Stimulated activated CD4-positive, alpha-beta T cell treated with anti-CD3 and anti-CD28 coated beads, Interleukin-15, amount 100 ng/mL, for 24 hours (primary cell): ENCODE measurements at regions not wholly inside any gene's neighbourhood (a gene's known extent, or its start where the extent isn't known, plus 50 kb on each side); places are given as distances from the start of the nearest gene placed in this dataset.

Experiments used
- DNase-seq: peaks from one replicate; pipeline ENCODE4 v3.0.0-alpha.2; 2020

DNA sequence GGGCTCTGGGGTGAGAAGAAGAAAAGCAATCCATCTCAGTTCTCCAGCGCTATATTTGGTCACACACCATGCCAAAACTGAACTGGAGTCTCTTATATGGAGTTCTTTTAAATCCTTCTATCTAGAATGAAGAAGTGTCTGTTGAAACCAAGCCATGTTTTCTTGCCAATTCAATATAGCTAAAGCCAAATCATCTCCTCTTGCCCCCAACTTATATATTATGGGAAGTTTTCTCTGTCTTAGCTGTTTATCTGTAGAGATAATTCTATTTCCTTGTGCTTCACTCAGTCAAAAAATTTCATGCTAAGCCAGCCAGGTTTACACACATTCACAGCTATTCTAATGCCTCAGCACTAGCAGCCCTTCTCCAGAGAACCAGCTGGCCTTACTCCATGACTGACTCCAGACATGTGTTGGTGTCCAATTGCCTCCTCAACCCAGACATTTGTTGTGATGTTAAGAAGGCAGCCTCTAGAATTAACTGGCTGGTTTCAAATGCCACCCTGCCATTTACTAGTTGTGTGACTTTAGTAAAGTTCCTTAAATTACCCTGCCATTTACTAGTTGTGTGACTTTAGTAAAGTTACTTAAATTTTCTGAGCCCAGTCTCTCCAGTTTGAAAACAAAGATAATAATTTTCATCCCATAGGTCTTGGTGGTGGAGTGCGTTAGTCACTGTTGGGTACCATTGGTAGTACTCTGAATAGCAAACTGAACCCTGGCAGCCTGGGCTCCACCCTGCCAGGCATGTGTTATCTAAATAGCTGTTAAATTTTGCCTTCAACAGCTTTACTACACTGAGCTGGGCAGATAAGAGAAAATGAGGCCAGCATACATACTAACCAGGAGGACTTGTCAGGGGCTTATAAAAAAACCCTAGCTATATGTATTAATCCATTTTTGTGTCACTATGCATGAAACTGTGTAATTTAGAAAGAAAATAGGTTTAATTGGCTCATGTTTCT lies 525.1 kb downstream of the LMO7 start:
- no peak for DNase-seq

DNA sequence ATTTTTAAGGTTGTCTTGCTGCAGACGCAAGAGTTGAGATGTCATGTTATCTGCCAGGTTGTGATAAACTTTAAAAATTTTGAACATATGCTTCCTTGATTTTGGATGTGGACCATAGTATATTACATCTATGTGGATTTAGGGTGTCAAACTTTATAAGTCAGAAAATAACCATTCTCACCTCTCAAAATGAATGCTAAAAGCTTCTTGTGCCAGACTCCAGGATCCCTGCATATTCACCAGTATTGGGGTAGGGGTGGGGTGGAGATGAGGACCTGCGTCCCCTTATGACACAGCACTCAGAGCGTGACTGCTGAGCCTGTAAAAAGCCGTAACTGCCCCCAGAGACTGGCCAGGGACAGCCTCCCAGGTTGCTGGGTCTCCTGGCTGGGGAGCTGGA lies 524.4 kb downstream of the LMO7 start:
- DNase-seq = no peak

DNA sequence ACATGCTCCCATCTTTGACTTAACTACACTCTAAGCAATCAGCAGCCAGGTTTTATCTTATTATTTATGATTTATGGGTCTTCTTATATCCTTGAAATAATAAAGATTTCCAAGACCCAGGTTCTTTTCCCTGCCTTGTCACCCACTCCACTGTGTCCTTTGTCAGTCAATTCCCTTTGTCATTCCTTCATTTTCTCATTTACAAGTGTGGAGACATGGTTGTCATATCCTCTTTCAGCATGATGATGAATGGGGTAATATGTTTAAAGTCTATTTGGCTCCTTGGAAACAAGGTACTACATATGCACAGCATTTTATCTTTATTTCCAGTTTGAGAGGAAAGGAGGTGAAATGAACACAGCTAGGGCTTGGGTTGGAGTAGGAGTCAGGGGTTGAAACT lies 521.8 kb downstream of the LMO7 start:
- no peak for DNase-seq

DNA sequence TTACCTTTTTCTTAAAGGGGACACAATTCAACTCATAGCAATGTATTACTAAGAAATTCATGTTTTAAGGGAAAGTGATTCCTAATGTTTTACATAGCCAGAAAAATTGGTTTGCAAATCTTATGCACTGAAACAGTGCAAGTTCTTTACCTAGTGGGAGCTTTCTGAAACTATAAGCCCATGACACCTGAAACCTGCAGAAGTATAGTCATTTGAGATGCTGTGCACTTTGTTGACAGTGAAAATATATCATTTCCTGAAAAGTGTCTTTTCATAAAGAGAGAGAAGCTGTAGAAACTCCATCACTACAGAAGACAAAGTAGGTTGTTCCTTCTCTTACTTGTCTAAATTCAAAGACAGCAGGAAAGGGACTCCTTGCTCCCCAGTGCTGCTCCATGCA lies 517.1 kb downstream of the LMO7 start:
- DNase-seq = no peak

DNA sequence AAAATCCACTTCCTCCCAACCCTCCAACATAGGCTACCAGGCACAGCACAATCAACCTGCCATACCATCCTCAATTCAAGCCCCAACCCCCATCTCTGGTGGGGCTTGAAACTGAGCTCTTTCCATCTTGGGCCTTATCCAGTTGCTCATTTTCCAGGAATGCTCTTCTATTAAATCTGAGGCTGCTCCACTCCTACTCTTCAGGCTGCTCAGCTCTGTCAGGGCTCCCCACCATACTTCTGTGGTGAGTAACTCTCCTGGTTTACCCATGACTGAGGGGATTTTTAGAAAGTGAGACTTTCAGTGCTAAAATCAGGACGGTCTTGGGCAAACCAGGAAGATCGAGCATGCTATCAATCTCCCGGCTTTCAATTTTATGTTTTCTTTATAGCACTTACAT lies 512.8 kb downstream of the LMO7 start:
- no peak for DNase-seq

DNA sequence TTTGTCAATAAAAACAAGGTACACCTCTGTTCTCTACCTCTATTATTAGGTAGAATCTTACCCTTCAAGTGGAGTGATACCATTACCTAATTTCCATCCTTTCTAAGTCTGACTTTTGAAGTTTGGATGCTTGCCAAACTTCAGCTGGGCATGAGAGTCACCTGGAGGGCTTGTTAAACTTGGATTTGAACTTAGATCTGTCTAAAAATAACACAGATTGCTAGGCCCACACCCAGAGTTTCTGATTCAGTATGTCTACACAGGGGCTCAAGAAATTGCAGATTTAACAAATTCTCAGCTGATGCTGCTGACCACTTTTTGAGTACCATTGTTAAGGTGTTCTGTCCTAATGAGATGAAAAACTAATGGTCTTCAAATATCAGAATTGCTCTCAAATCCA lies 512.2 kb downstream of the LMO7 start:
- DNase-seq = no peak

DNA sequence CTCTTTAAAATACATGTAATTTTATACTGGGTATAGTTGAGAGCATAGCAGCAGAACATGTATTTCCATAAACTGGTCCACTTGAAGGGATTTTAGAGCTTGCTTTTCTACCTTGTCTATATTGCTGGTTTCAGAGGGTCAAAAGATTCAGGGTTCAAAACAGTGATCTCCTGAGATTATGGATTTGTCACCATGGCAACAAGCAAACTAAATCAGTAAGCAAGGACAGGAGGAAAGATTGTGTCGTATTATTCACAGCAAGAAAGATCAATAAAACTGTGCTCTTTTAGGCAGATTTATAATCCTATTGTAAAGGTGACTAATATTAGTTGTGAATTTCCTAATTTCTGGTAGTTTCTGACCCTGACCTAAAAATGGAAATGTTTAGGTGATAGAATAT lies 496.4 kb downstream of the LMO7 start:
- no peak for DNase-seq

DNA sequence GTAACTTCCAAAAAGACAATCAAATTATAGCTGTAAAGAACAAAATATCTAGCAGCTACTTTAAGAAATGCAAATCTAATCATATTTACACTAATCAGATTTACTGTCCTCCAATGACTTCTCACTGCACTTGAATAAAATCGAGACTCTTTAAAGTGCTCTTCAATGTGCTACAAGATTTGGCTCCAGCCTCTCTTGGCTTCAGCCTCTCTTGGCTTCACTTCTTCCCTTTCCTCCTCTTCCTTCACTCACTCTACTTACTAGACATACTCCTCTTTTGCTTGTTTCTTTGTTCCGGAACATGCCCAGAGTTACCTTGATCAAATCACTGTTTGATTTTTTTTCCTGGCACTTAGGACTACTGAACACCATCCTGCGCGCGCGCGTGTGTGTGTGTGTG lies 495.4 kb downstream of the LMO7 start:
- DNase-seq = no peak

DNA sequence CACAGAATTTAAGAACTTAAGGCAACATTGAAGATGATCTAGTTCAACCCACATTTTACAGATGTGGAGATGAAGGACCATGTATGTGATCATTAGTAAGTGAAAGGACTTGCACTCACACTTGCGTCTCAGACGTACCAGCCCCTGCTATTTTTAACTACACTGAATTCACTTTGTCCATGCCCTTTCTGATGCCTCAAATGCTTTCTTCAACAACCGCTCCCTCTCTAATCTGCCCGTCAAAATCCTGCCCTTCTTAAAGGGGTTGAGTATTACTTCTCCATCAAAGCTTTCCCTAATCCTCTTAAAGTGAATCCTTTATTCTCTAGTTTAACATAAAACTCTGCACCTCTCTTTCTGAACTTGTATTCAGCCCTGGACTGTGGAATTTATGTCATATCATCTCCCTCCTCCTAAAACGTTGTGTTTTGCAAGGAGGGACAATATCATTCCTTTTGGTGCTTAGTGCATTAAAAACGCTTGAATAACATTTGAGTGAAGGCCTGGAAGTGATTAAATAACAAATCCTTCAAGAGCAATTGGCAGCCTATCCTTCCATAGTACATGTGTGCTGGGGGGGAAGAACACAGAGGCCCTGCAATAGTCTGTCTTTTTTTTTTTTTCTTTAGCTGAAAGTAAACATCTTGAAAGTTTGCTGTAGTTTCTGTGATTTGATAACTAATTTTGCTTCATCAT lies 493.3 kb downstream of the LMO7 start:
- no peak for DNase-seq

DNA sequence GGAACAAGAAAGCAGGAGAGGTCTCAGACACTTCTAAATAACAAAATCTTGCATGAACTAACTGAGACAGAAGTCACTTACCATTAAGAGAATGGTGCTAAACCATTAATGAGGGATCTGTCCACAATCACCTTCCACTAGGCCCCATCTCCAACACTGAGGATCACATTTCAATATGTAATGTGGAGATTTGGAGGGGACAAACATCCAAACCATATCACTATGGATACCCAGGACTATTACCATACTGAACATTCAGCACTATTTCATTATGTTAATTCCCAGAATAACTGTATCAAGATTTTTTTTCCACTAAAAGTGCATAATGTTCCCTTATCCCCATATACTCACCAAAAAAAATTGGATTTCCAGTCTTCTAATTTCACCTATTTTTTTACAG lies 491.8 kb downstream of the LMO7 start:
- DNase-seq = no peak

DNA sequence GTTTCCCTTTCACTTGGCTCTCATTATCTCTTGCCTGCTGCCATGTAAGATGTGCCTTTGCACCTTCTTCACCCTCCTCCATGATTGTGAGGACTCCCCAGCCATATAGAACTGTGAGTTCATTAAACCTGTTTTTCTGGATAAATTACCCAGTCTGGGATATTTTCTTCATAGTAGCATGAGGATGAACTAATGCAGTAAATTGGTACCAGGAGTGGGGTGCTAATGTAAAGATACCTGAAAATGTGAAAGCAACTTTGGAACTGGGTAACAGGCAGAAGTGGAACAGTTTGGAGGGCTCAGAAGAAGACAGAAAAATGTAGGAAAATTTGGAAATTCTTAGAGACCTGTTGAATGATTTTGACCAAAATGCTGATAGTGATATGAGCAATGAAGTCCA lies 487.4 kb downstream of the LMO7 start:
- no peak for DNase-seq

DNA sequence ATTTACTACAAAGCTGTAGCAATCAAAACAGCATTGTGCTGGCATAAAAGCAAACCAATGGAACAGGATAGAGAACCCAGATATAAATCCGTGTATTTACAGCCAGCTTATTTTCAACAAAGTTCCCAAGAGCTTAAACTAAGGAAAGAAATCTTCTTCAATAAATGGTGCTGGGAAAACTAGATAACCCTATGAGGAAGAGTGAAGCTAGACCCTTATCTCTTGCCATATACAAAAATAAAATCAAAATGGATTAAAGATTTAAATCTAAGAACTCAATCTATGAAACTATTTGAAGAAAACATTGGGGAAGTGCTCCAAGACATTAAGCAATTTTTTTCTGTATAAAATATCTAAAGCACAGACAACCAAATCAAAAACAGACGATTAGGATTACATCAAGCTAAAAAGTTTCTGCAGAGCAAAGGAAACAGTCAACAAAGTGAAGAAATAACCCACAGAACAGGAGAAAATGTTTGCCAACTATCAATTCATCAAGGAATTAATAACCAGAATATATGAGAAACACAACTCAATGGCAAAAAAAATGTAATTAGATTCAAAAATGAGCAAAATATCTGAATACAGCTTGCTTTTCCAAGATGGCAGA lies 480.7 kb downstream of the LMO7 start:
- no peak for DNase-seq

DNA sequence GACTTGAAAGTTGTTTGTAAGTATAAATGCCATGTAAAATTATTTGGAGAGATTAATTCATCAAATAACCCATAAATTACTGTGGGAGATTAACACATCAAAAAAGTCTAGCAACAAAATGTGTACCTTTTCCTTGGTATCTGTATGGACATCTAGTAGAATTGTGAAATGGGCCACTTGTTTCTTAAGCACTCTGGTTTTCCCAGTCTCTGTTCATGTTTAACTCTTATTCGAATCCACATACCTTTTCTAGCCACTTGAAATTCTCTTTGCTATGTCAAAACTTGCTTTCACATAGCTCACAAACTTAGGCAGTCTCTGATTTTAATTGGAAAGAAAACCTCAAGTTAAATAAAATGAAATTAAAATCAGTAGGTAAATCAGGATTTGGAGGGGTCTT lies 470.6 kb downstream of the LMO7 start:
- DNase-seq = no peak

DNA sequence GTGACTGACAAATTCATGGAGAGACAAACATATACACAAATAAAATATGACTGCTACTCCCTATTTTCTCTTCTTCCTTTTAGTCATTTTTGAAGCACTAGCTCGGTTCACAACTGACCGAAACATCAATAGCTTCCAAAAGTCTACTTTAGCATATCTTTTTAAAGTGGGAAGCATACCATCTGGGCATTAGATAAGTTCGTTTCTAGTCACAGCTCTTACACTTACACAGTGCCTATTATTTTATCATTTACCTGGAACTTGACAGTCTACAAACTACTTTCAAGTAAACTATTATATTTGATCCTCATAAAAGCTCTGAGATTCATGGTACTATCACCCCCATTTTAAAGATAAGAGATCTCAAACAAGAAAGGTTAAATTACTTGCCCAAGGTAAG lies 458.5 kb downstream of the LMO7 start:
- DNase-seq = no peak

DNA sequence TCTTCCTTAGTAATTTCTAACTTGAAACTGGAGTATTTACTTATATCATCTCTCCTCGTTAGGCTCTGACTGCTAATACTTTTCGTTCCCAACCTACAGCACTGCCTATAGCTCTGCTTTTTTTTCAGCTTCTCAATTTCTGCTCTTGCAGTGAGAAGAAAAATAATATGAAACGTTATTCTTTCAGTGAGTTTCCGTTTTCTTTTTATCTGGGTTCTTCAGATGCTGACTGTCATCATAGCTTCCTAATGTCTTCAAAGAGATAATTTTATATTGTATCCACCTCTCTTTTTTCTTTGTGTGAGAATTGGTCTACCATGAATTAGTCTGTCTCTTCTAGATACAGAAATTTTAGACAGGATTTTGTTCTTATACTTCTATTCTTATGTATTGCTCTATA lies 454.9 kb downstream of the LMO7 start:
- no peak for DNase-seq

DNA sequence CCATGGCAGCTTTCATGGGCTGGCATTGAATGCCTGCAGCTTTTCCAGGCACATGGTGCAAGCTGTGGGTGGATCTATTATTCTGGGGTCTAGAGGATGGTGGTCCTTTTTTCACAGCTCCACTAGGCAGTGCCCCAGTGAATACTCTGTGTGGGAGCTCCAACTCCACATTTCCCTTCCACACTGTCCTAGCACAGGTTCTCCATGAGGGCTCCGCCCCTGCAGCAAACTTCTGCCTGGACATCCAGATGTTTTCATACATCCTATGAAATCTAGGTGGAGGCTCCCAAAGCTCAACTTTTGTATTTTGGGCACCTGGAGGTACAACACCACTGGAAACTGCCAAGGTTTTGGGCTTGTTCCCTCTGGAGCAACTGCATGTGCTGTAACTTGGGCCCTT lies 450.6 kb downstream of the LMO7 start:
- no peak for DNase-seq

DNA sequence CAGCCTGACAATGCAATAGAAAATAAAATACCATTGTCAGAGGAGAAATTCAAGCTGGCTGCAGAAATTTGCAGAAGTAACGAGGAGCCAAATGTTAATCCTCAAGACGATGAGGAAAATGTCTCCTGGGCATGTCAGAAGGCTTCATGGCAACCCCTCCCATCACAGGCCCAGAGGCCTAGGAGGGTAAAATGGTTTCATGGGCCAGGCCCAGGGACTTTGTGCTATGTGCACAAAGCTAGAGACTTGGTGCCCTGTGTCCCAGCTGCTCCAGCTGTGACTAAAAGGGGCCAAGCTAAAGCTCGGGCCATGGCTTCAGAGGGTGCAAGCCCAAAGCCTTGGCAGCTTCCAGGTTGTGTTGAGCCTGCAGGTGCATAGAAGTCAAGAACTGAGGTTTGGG lies 431.7 kb downstream of the LMO7 start:
- no peak for DNase-seq

DNA sequence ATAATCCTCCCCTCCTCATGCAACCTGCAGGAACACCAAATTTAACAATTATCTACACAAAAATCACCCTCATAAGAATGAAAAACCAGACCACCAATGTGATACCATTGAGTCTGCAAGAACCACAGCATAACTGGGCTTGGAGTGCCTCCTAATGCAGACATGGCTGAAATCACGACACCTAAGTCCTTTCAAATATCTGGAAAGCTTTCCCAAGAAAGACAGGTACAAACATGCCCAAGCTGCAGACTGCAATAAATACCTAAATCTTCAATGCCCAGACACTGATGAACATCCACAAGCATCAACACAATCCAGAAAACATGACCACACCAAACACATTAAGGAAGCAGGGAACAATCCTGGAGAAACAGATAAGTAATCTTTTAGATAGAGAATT lies 417.1 kb downstream of the LMO7 start:
- DNase-seq = no peak

DNA sequence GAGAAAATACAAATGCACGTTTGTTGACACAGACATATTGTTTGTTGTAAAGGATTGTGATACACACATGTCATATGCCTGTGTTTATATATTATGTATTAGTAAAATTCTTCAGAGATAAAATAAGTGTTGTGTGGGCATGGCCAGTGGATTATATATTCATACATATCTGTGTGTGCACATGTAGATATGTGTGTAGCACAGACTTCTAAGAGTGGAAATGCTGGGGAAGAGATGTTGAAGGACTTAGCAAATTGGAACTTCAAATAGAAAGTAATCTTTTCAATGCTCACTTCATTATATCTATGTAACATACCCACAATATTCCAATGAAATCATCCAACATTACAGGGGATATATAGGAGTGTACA lies 413.2 kb downstream of the LMO7 start:
- DNase-seq = no peak

DNA sequence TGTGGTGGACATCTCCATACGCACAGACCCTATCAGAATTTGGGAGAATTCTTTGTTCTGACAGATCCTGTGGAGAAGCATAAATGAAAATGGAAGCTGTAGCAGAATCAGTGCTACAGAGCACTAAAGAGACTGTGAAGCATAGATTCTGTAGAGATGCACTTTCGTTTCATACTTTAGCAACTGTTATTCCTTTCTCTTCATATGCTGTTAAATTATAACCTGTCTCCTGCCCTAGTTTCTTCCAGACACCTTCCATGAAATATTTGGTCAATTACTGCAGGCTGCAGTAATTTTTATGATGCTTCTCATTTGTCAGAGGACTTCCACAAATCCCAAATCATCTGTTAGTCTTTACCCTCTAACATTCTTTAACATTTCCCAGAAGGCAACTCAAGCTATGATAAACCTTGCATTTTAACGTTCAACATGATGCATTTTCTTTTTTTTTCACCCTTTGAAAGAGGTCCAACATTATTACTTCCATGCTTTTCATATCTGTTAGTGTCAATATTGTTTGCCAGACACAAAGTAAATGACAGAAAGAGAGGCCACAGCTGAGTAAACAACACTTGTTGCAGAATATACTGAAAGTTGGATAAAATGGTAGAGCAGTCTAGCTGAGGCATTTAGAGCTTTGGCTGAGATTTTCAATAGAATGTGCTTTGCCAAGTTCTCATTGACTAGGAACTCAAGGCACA lies 412.7 kb downstream of the LMO7 start:
- no peak for DNase-seq

DNA sequence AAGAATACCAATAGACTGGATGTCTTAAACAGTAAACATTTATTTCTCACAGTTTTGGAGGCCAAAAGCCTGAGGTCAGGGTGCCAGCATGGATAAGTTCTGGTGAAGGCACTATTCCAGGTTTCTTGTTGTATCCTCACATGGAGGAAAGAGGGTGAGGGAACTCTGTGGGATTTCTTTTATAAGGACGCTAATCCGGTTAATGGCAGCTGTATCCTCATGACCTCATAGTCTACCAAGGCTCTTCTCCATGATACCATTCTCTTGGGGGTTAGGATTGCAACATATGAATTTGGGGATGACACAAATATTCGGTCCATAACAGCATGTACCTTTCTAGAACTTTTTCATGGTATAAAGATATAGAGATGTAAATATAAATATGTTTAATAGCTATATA lies 412.0 kb downstream of the LMO7 start:
- DNase-seq = no peak

DNA sequence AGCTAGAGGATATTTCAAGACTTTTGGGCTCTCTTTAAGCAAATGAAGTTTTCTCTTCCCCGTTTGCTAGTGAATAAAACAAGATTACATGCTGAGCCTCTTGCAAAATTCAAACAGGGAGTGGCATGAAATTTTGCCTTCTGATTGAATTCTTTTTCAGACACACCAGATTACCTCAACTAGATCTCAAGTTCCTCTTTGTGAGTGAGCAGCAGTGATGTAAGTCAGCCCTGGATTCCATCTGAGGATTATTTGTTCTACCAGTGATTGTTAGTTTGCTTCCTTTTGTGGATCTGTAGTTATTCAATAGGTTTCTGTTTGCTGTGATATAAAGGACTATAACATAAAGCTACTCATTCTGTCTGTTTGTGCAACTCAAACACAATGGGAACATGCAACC lies 407.7 kb downstream of the LMO7 start:
- no peak for DNase-seq

DNA sequence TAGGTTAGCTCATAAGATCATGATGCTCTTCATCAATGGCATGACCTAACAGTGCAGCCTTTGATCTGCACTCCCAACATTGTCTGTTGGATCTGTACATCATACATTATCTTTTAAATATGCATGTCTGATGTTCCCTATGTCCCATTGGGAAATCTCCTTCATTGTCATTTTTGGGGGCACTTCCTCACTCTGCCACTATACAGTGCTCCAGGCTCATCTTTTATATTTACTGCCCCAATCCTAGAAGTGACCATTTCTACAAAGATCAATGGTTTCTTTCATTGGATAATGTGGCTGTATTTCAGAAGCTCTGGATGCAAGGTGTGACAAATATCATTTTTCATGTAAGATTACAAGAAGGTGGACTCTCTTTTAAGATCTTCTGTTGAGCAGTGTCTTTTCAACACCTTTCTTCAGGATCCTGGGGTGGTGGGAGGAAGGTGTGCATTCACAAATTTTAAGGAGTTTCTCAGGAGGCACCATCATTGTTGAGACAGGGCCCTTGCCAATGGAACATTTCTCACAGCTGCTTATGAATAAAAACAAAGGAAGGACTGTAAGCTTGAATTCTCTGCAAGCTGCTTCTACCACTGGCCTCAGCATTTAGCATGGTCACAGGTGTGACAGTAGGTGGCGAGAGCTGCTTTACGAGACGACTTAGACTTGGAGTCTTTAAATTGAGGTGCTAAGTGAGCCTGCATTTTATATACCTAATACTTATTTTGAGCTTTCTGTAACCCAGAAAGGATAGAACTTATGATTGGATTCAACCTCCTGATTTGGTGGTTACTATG lies 403.0 kb downstream of the LMO7 start:
- no peak for DNase-seq
